Endothelial cell of umbilical vein (primary cell): ENCODE measurements at regions not wholly inside any gene's neighbourhood (a gene's known extent, or its start where the extent isn't known, plus 50 kb on each side); places are given as distances from the start of the nearest gene placed in this dataset.
"Not testable (repeated sequence)": the region's sequence is repeated elsewhere in the genome, so short reads cannot be mapped to it uniquely, and the experiment has no call there.

Source experiments
- BruUV-seq: library from RNA; stranded (reverse); fragments of 400-500 nt; replicated peaks from 2 replicates; lab custom pipeline; 2021; lab: Mats Ljungman, UMichigan
- CTCF ChIA-PET: fragments of 300-600, 350-600 bp; sonication (Branson Sonifier 250); formaldehyde crosslinking; loops from one replicate; lab custom pipeline; 2021; ENCODE audit warnings: antibody characterized with exemption, inconsistent platforms; lab: Charles Lee
- POLR2A ChIA-PET: fragments of 300-600, 350-600 bp; sonication (Branson Sonifier 250); formaldehyde crosslinking; loops from one replicate; lab custom pipeline; 2021; ENCODE audit warnings: antibody characterized with exemption, inconsistent platforms; lab: Charles Lee
- DNase-seq: peaks from one replicate; pipeline ENCODE4 v3.0.0-alpha.2; 2011; ENCODE audit warnings: low read depth, low spot score
- FAIRE-seq: peaks from 2 replicates; lab custom pipeline; 2011; peaks lifted over from hg19 to GRCh38; lab: Jason Lieb, UNC
- H2AFZ ChIP-seq: 2 replicates; pipeline ENCODE4 v1.6.0; 2012; ENCODE audit warnings: low read depth, low read length, control low read depth, inconsistent platforms
- H3K27ac ChIP-seq: 2 replicates; pipeline ENCODE4 v1.5.1; 2011; ENCODE audit warnings: low read depth, mild to moderate bottlenecking, control low read depth, low read length, moderate library complexity; ENCODE audit not compliant: insufficient read depth
- H3K27me3 ChIP-seq, 2 experiments: 2 replicates each; pipeline versions ENCODE4 v1.6.0 to v1.6.1; 2011; ENCODE audit warnings: low read length in 2 of 2, mixed read lengths in 1 of 2; ENCODE audit not compliant: control insufficient read depth in 2 of 2, insufficient read depth in 2 of 2
- H3K36me3 ChIP-seq, 2 experiments: 2 replicates in 1 of 2; 3 replicates in 1 of 2; pipeline ENCODE4 v1.5.1; 2011; ENCODE audit warnings: low read length in 2 of 2, mild to moderate bottlenecking in 1 of 2, moderate library complexity in 1 of 2; ENCODE audit not compliant: control insufficient read depth in 2 of 2, insufficient read depth in 2 of 2; ENCODE audit errors: extremely low read depth in 1 of 2
- H3K4me1 ChIP-seq: 3 replicates; pipeline ENCODE4 v1.5.1; 2011; ENCODE audit warnings: mild to moderate bottlenecking, low read length; ENCODE audit not compliant: control insufficient read depth, insufficient read depth; ENCODE audit errors: extremely low read depth
- H3K4me2 ChIP-seq: 2 replicates; pipeline ENCODE4 v1.6.1; 2011; ENCODE audit warnings: low read length, control low read depth, mixed read lengths; ENCODE audit not compliant: insufficient read depth
- H3K4me3 ChIP-seq, 3 experiments: fragments of 200-600 bp in 1 of 3; sonication (generic), shearing (Covaris generic) in 1 of 3; replicated peaks in 1 of 3; 2 replicates each; pipeline ENCODE4 v1.5.1; 2011 to 2016; ENCODE audit warnings: control low read depth in 3 of 3, low read length in 3 of 3, mild to moderate bottlenecking in 2 of 3, inconsistent platforms in 1 of 3, low read depth in 1 of 3, moderate library complexity in 1 of 3; ENCODE audit not compliant: insufficient read depth in 1 of 3
- H3K79me2 ChIP-seq: 2 replicates; pipeline ENCODE4 v1.6.0; 2012; ENCODE audit warnings: low read length, inconsistent platforms; ENCODE audit not compliant: control insufficient read depth, insufficient read depth
- H3K9ac ChIP-seq: replicated peaks from 2 replicates; pipeline ENCODE3; 2011; ENCODE audit warnings: low read length, control low read depth; ENCODE audit not compliant: insufficient read depth; ENCODE audit errors: extremely low read depth
- H3K9me1 ChIP-seq: replicated peaks from 3 replicates; pipeline ENCODE4 v1.6.0; 2011; ENCODE audit warnings: mild to moderate bottlenecking, low read length; ENCODE audit not compliant: control insufficient read depth, insufficient read depth; ENCODE audit errors: extremely low read depth
- H3K9me3 ChIP-seq: replicated peaks from 2 replicates; pipeline ENCODE4 v1.5.1; 2012; ENCODE audit warnings: low read length, inconsistent platforms; ENCODE audit not compliant: control insufficient read depth, insufficient read depth
- H4K20me1 ChIP-seq: replicated peaks from 2 replicates; pipeline ENCODE3; 2011; ENCODE audit warnings: mild to moderate bottlenecking, low read length; ENCODE audit not compliant: control insufficient read depth, insufficient read depth; ENCODE audit errors: extremely low read depth
- EZH2 ChIP-seq: IDR thresholded peaks from 2 replicates; pipeline ENCODE4 v1.6.1; 2012; ENCODE audit warnings: borderline replicate concordance, low read depth, mild to moderate bottlenecking, moderate library complexity, low read length, inconsistent platforms; ENCODE audit not compliant: severe bottlenecking
- FOS ChIP-seq: IDR thresholded peaks from 2 replicates; pipeline ENCODE4 v1.6.1; 2011; ENCODE audit warnings: mild to moderate bottlenecking, low read length, moderate library complexity, borderline replicate concordance; ENCODE audit not compliant: insufficient read depth
- GATA2 ChIP-seq: IDR thresholded peaks from 2 replicates; pipeline ENCODE4 v1.7.0; 2011; ENCODE audit warnings: low read depth, mild to moderate bottlenecking, moderate library complexity, mixed read lengths, low read length; ENCODE audit not compliant: insufficient read length, insufficient read depth
- JUN ChIP-seq: IDR thresholded peaks from 2 replicates; pipeline ENCODE4 v1.6.1; 2011; ENCODE audit warnings: borderline replicate concordance, low read depth; ENCODE audit not compliant: insufficient read length, insufficient read depth
- MYC ChIP-seq: IDR thresholded peaks from one replicate; pipeline ENCODE4 v1.6.1; 2011; ENCODE audit warnings: mild to moderate bottlenecking, low read depth, low read length
- POLR2A ChIP-seq: IDR thresholded peaks from 2 replicates; pipeline ENCODE4 v1.6.1; 2012; ENCODE audit warnings: low read depth, mild to moderate bottlenecking, control low read depth, low read length
- POLR2AphosphoS5 ChIP-seq: IDR thresholded peaks from 2 replicates; pipeline ENCODE4 v1.6.1; 2012; ENCODE audit warnings: low read depth, mild to moderate bottlenecking, control low read depth, low read length, moderate library complexity; ENCODE audit not compliant: insufficient read depth
- dilution Hi-C: fragments of 300-500 bp; cut with MboI; formaldehyde crosslinking; loops from one replicate; pipeline ENCODE4 v1.15.0; 2019; ENCODE audit warnings: low sequenced_read_pairs; ENCODE audit not compliant: extremely low pct_ligation_motif_present
- intact Hi-C: fragments of 100-400 bp; cut with micrococcal nuclease; formaldehyde crosslinking; loops from one replicate; pipeline ENCODE4 v1.10.0; 2022
- TF ChIP-seq, protein P1 (sequence below): IDR thresholded peaks from 2 replicates; pipeline ENCODE4 v1.6.1; 2011; ENCODE audit not compliant: insufficient read depth, insufficient read length
- TF ChIP-seq, protein P2 (sequence below), 2 donors: IDR thresholded peaks; 1 replicate in 1 of 2; 2 replicates in 1 of 2; pipeline ENCODE4 v1.5.1; 2011; ENCODE audit warnings: low read length in 2 of 2, mild to moderate bottlenecking in 2 of 2, moderate library complexity in 2 of 2, control low read depth in 1 of 2, inconsistent platforms in 1 of 2, low read depth in 1 of 2; ENCODE audit not compliant: insufficient read depth in 1 of 2; ENCODE audit errors: extremely low read depth in 1 of 2

DNA sequence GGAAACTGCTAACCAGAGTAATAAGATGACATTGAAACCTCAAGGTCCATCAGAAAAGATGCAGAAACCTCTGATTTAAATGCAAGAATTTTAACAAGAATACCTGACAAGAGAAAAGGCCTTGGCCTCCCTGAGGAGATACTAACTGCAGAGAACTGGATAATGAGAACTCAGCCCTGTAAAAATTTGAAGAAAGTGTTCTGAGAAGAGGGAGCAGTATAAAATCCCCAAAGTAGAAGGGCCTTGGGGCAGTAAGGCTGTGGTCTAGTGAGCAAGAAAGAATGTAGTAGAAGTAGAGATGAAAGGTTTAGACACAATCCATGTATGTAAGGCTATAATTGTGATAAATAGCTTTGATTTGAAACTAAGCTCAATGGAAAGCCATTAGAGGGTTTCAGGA lies 394.1 kb downstream of the ZBBX start:
- Histone ChIP-seq H3K4me3 (no peak overlapping the region), H2AFZ (no peak overlapping the region), H4K20me1 (no peaks in the 10 kb centered on the region), H3K9ac (no peak overlapping the region), H3K4me1 (no peaks in the 10 kb centered on the region), H3K36me3 (no peaks in the 10 kb centered on the region), H3K79me2 (no peaks in the 10 kb centered on the region), H3K27ac (no peak overlapping the region), H3K9me1 (no peaks in the 10 kb centered on the region), H3K27me3 (no peaks in the 10 kb centered on the region), H3K4me2 (no peak overlapping the region), H3K9me3 (no peaks in the 10 kb centered on the region)
- TF ChIP-seq POLR2A, result no peak
- no peak for TF ChIP-seq EZH2
- TF ChIP-seq, protein P1, sequence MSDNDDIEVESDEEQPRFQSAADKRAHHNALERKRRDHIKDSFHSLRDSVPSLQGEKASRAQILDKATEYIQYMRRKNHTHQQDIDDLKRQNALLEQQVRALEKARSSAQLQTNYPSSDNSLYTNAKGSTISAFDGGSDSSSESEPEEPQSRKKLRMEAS, result no peak
- TF ChIP-seq GATA2, result no peak
- no peak for TF ChIP-seq FOS
- TF ChIP-seq, protein P2, sequence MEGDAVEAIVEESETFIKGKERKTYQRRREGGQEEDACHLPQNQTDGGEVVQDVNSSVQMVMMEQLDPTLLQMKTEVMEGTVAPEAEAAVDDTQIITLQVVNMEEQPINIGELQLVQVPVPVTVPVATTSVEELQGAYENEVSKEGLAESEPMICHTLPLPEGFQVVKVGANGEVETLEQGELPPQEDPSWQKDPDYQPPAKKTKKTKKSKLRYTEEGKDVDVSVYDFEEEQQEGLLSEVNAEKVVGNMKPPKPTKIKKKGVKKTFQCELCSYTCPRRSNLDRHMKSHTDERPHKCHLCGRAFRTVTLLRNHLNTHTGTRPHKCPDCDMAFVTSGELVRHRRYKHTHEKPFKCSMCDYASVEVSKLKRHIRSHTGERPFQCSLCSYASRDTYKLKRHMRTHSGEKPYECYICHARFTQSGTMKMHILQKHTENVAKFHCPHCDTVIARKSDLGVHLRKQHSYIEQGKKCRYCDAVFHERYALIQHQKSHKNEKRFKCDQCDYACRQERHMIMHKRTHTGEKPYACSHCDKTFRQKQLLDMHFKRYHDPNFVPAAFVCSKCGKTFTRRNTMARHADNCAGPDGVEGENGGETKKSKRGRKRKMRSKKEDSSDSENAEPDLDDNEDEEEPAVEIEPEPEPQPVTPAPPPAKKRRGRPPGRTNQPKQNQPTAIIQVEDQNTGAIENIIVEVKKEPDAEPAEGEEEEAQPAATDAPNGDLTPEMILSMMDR (IDR thresholded peaks at IDR 0.05; ENCODE audit: extremely low read depth in 1 of 2, insufficient read depth in 1 of 2, low read depth in 1 of 2, low read length in 2 of 2), result no peak
- no peak for TF ChIP-seq MYC
- TF ChIP-seq JUN, result no peak
- no peak for TF ChIP-seq POLR2AphosphoS5
- BruUV-seq, result no TSS peak
- FAIRE-seq (no peak), DNase-seq (no peak)
- dilution Hi-C loops, result no loop called here
- ChIA-PET POLR2A (no interaction called here), CTCF (no interaction called here)
- intact Hi-C loops, result no loop called here

DNA sequence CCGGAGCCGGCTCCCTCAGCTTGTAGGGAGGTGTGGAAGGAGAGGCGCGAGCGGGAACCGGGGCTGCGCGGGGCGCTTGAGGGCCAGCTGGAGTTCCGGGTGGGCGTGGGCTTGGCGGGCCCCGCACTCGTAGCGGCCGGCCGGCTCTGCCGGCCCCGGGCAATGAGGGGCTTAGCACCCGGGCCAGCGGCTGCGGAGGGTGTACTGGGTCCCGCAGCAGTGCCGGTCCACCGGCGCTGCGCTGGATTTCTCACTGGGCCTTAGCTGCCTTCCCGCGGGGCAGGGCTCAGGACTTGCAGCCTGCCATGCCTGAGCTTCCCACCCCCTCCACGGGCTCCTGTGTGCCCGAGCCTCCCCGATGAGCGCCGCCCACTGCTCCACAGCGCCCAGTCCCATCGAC lies 404.3 kb downstream of the ZBBX start:
- BruUV-seq, H3K4me2 ChIP-seq, intact Hi-C loops, DNase-seq, H4K20me1 ChIP-seq, H3K9me3 ChIP-seq, H2AFZ ChIP-seq, H3K4me3 ChIP-seq, FAIRE-seq, dilution Hi-C loops, H3K36me3 ChIP-seq, POLR2A ChIA-PET, H3K9ac ChIP-seq, CTCF ChIA-PET, H3K9me1 ChIP-seq, H3K79me2 ChIP-seq, H3K4me1 ChIP-seq, H3K27me3 ChIP-seq, H3K27ac ChIP-seq: not testable (repeated sequence)

DNA sequence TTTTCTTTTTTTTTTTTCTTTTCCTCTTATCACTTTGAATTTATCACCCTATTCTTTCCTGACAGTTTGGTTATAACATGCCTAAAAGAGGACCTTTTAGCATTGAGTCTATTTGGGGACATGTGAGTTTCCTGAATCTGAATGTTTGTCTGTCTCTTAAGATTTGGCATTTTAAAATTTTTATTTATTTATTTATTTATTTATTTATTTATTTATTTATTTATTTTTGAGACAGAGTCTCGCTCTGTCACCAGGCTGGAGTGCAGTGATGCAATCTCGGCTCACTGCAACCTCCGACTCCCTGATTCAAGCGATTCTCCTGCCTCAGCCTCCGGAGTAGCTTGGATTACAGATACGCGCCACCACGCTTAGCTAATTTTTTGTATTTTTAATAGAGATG lies 412.4 kb downstream of the ZBBX start:
- H2AFZ ChIP-seq, DNase-seq, H3K36me3 ChIP-seq, H3K27me3 ChIP-seq, H3K9me3 ChIP-seq, POLR2A ChIA-PET, H3K4me2 ChIP-seq, CTCF ChIA-PET, H3K9ac ChIP-seq, dilution Hi-C loops, intact Hi-C loops, H3K27ac ChIP-seq, H4K20me1 ChIP-seq, H3K4me3 ChIP-seq, H3K79me2 ChIP-seq, H3K9me1 ChIP-seq, H3K4me1 ChIP-seq, BruUV-seq, FAIRE-seq: not testable (repeated sequence)
